ENCODE measurements at regions not wholly inside any gene's neighbourhood (a gene's known extent, or its start where the extent isn't known, plus 50 kb on each side); places are given as distances from the start of the nearest gene placed in this dataset.
"Not testable (repeated sequence)": the region's sequence is repeated elsewhere in the genome, so short reads cannot be mapped to it uniquely, and the experiment has no call there.

DNA sequence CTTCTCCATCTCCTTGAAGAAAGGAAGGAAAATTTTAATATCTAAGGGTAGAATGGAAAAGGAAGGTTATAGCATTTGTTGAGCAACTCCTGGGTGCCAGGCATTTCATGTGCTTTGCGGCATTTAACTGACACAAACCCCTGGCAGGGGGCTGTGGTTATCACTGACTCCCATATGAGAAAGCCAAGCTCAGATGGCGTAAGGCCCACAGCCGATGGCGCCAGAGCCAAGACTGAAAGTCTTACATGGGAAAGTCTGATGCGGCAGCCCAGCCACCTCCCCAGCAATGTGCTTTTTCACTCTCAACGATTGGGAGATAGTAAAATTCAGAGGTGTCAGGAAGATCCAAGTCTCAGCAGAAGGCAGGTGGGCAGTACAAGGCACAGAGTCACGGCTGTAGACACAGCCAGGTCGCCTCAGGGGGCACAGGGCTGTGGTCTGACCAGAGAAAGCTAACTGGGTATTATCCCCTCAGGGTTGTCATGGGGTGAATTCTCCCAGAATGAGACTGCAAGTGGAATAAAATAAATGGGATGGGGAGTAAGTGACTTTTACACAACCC is 324.2 kb upstream of the NCKAP5 start:
- no peak overlapping the region for H3K27ac ChIP-seq (ENCODE audit: low read depth, low read length)
- H3K4me2 ChIP-seq (ENCODE audit: insufficient read depth, low read length) = no peak overlapping the region
- no peak overlapping the region for H2AFZ ChIP-seq (ENCODE audit: low read length)
- TF ChIP-seq CTCF (IDR thresholded peaks at IDR 0.05; ENCODE audit: extremely low read depth, low read depth, low read length) = no peak
- no peak overlapping the region for H3K4me3 ChIP-seq (ENCODE audit: insufficient read depth, low read length)
- DNase-seq (ENCODE audit: insufficient read length, low spot score, missing footprints) = no peak
- H3K27me3 ChIP-seq (ENCODE audit: insufficient read depth, low read length) = peaks cover 16% of the 10 kb centered on the region
- H4K20me1 ChIP-seq (ENCODE audit: insufficient read depth, low read length) = no peaks in the 10 kb centered on the region
- no peaks in the 10 kb centered on the region for H3K9me3 ChIP-seq (ENCODE audit: low read depth, low read length)
- no peaks in the 10 kb centered on the region for H3K4me1 ChIP-seq (ENCODE audit: insufficient read depth, low read length)
- no peaks in the 10 kb centered on the region for H3K79me2 ChIP-seq (ENCODE audit: insufficient read depth, low read length)
- no peaks in the 10 kb centered on the region for H3K36me3 ChIP-seq (ENCODE audit: insufficient read depth, low read length)

DNA sequence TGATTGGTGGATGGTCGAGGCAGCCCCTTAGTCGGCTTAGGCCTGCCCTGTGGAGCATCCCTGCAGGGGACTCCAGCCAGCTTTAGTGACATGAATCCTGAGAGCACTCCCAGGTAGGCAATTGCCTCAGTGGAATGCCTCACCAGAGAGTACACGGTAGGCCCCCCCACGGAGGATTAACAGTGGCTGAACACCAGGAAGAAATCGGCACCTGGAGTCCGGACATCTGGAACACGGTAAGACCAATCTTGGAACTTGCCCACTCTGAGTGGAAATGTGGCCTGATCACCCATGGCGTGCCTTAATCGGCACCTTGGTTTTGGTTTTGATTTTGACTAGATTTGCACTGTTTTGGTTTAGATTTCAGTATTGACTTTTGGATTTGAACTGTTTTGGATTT is 326.2 kb upstream of the NCKAP5 start:
- no peaks in the 10 kb centered on the region for H3K9me3 ChIP-seq (ENCODE audit: low read depth, low read length)
- H3K4me2 ChIP-seq (ENCODE audit: insufficient read depth, low read length) = no peak overlapping the region
- H3K4me3 ChIP-seq (ENCODE audit: insufficient read depth, low read length) = no peak overlapping the region
- H2AFZ ChIP-seq (ENCODE audit: low read length) = no peak overlapping the region
- H4K20me1 ChIP-seq (ENCODE audit: insufficient read depth, low read length) = no peaks in the 10 kb centered on the region
- no peaks in the 10 kb centered on the region for H3K36me3 ChIP-seq (ENCODE audit: insufficient read depth, low read length)
- no peaks in the 10 kb centered on the region for H3K79me2 ChIP-seq (ENCODE audit: insufficient read depth, low read length)
- TF ChIP-seq CTCF (IDR thresholded peaks at IDR 0.05; ENCODE audit: extremely low read depth, low read depth, low read length) = no peak
- no peak for DNase-seq (ENCODE audit: insufficient read length, low spot score, missing footprints)
- H3K27ac ChIP-seq (ENCODE audit: low read depth, low read length) = no peak overlapping the region
- H3K27me3 ChIP-seq (ENCODE audit: insufficient read depth, low read length) = peaks cover 9% of the 10 kb centered on the region
- H3K4me1 ChIP-seq (ENCODE audit: insufficient read depth, low read length) = no peaks in the 10 kb centered on the region

GRCh38 chr2:133897838-133898237 is 329.6 kb upstream of the NCKAP5 start:
- H3K79me2 ChIP-seq (ENCODE audit: insufficient read depth, low read length); H3K36me3 ChIP-seq (ENCODE audit: insufficient read depth, low read length); H2AFZ ChIP-seq (ENCODE audit: low read length); H3K4me1 ChIP-seq (ENCODE audit: insufficient read depth, low read length); DNase-seq (ENCODE audit: insufficient read length, low spot score, missing footprints); H3K27me3 ChIP-seq (ENCODE audit: insufficient read depth, low read length); H3K4me3 ChIP-seq (ENCODE audit: insufficient read depth, low read length); H3K9me3 ChIP-seq (ENCODE audit: low read depth, low read length); H3K4me2 ChIP-seq (ENCODE audit: insufficient read depth, low read length); H3K27ac ChIP-seq (ENCODE audit: low read depth, low read length); H4K20me1 ChIP-seq (ENCODE audit: insufficient read depth, low read length): not testable (repeated sequence)

- Histone ChIP-seq H3K79me2 (ENCODE audit: insufficient read depth, low read length) (no peaks in the 10 kb centered on the region), H3K27me3 (ENCODE audit: insufficient read depth, low read length) (peaks cover 3% of the 10 kb centered on the region), H2AFZ (ENCODE audit: low read length) (no peak overlapping the region), H3K4me1 (ENCODE audit: insufficient read depth, low read length) (no peaks in the 10 kb centered on the region), H3K9me3 (ENCODE audit: low read depth, low read length) (no peaks in the 10 kb centered on the region), H3K36me3 (ENCODE audit: insufficient read depth, low read length) (no peaks in the 10 kb centered on the region), H3K27ac (ENCODE audit: low read depth, low read length) (no peak overlapping the region), H3K4me2 (ENCODE audit: insufficient read depth, low read length) (no peak overlapping the region), H3K4me3 (ENCODE audit: insufficient read depth, low read length) (no peak overlapping the region), H4K20me1 (ENCODE audit: insufficient read depth, low read length) (no peaks in the 10 kb centered on the region)
- no peak for DNase-seq (ENCODE audit: insufficient read length, low spot score, missing footprints)
- TF ChIP-seq CTCF (IDR thresholded peaks at IDR 0.05; ENCODE audit: extremely low read depth, low read depth, low read length) = no peak
Observed at GRCh38 chr2:133900909-133901308, 332.6 kb upstream of the NCKAP5 start.
